Fibroblast of skin of abdomen (primary cell): ENCODE measurements at regions not wholly inside any gene's neighbourhood (a gene's known extent, or its start where the extent isn't known, plus 50 kb on each side); places are given as distances from the start of the nearest gene placed in this dataset.
"Not testable (repeated sequence)": the region's sequence is repeated elsewhere in the genome, so short reads cannot be mapped to it uniquely, and the experiment has no call there.

Experiments
- DNase-seq: peaks from one replicate; pipeline ENCODE4 v3.0.0-alpha.2; 2013

DNA sequence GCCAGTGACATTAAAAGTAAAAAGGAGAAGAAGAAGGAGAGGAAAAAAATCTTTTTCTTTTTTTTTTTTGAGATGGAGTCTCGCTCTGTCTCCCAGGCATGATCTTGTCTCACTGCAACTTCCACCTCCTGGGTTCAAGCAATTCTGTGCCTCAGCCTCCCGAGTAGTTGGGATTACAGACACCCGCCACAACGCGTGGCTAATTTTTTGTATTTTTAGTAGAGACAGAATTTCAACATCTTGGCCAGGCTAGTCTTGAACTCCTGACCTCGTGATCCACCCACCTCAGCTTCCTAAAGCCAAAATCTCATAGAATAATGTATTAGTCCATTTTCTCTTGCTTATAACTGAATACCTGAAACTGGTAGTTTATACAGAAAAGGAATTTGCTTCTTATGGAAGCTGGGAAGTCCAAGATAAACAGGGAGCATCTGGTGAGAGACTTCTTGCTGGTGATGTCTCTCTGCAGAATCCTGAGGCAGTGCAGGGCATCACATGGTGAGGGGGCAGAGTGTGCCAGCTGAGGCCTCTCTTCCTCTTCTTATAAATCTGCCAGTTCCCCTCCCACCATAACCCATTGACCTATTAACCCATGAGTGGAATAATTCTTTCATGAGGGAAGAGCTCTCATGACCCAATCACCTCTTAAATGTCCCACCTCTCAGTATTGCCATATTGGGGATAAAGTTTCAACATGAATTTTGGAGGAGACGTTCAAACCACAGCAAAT, 466.3 kb downstream of the GADD45G start:
- DNase-seq, result no peak

DNA sequence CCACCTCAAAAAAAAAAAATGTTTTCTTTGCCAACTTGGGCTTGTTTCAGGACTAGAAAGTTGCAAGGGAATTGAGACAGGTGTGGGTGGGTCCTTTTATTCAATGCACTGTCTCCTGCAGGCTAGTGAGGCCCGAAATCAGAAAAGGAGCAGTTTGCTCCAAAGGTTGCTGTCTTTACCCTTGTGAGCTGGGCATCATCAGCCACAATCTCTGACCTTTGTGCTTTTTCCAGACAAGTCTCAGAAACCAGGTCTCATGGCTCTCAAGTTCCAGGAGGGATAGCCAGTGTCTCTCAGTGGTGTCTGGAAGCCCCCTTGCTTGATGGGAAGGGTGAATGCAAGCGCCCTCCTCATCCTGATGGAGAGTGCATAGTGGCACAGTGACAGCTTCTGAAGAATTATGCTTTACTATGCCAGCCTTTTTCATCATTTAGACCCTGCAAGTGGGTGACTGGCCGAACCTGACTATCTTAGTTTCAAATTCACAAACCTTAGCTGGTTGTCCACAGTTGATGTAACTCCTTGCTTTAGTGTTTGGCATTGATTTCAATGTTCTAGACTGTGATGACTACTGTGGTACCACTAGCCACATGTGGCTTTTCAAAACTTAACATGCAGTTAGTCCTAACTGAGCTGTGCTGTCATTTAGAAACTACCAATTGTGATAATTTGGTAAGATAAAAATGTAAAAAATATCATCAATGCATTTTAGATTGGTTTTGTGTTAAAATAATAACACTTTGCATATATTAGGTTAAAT, 468.6 kb downstream of the GADD45G start:
- DNase-seq, result no peak

GRCh38 chr9:90074316-90074962, 469.6 kb downstream of the GADD45G start:
- no peak for DNase-seq

DNA sequence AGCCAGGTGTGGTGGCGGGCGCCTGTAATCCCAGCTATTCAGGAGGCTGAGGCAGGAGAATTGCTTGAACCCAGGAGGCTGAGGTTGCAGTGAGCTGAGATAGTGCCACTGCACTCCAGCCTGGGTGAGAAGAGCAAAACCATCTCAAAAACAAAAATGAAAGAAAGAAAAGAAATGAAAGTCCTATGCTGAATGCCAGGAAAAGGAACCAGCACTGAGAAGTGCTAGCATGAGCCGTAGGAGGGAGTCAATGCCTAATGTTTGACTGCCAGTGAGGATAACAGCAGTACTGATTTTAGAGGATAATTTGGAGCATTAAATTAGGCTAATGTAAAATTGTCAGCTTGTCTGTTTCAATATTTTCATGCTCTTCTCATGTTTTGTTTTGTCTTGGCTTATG, 472.8 kb downstream of the GADD45G start:
- not testable (repeated sequence) for DNase-seq

DNA sequence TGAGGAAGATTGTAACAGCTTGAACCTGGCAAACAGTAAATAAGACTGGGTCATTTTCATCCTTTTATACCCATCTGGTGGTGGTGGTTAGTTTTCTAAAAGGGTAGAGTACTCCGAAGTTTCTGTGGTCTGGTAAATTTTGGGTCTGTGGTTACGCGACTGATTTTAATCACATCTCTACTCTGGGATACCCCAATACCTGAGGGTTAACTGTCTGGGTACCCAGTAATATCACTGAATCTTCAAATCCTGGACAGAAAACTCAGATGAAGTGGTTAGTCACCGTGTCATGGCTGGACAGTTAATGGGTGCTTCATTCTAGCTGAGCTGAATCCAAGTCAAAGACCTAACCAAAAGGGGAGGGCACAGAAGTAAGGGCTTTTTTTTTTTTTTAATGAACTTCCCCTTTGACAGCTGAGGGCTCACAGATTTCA, 474.2 kb downstream of the GADD45G start:
- no peak for DNase-seq

- no peak for DNase-seq
These were observed 480.8 kb downstream of the GADD45G start for GRCh38 chr9:90085633-90086032.

- DNase-seq, result no peak
These were observed 481.3 kb downstream of the GADD45G start for GRCh38 chr9:90086101-90086511.

GRCh38 chr9:90088434-90088833, 483.6 kb downstream of the GADD45G start:
- no peak for DNase-seq

GRCh38 chr9:90088856-90089255, 484.0 kb downstream of the GADD45G start:
- DNase-seq, result no peak

DNA sequence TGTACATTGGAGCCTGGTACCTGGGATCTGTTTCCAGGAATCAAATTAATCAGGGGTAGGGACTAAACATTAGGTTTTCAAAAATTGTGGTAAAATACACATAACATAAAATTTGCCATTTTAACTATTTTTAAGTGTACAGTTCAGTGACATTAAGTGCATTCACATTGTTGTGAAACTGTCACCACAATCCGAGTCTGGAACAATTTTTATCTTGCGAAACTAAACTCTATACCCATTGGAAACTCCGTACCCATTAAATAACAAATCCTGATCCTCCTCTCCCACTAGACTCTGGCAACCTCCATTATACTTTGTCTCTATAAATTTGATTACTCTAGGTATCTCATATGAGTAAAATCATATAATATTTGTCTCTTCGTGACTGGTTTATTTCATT, 486.2 kb downstream of the GADD45G start:
- DNase-seq, result no peak

- no peak for DNase-seq
These were observed 487.7 kb downstream of the GADD45G start for GRCh38 chr9:90092508-90092907.

- no peak for DNase-seq
These were observed 490.9 kb downstream of the GADD45G start for GRCh38 chr9:90095682-90096081.

GRCh38 chr9:90097237-90097636, 492.4 kb downstream of the GADD45G start:
- DNase-seq, result no peak

GRCh38 chr9:90098408-90098807, 493.6 kb downstream of the GADD45G start:
- DNase-seq, result no peak

DNA sequence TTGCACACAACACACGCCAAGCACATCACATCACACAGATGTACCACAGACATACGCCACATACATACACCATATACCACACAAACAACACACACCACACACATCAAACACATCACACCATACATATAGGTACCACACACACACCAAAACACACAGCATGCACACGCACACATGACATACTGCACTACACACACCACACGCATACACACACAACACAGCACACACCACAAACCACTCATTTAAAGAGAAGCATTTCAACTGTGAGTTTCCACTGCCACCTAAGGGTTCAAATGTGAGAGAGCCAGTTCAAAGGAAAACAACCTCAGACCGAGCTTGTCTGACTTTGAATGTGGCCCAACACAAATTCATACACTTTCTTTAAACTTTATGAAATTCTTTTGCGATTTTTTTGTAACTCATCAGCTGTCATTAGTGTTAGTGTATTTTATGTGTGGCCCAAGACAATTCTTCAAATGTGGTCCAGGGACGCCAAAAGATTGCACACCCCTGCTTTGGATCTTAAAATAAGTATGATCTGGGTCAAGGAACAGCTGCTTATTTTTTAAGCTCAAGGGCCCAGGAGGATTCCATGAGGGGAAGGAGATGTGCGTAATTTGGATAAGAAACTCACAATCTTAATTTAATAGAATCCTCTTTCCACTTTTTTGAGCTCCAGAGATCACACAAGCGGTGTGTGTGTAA, 494.6 kb downstream of the GADD45G start:
- peak; percentile 54 for DNase-seq

DNA sequence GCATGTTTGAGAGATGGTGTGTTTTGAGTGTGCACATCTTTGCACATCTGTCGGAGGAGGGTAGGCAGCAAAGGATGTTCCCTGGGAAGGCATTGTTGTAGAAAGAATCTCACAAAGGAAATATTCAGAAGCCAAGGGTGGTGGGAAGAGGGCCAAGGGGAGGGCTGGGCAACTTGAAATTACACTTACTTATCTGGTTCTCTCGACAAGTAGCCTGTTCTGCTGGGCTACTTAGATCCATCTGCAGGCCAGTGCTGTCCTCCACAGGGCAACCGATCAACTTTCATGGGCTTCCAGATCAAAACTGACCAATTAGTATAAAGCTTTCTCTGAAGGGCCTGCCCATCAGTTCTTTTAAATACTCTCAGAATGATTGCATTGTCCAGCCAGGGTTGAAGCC, 495.2 kb downstream of the GADD45G start:
- peak; percentile 59 for DNase-seq

DNA sequence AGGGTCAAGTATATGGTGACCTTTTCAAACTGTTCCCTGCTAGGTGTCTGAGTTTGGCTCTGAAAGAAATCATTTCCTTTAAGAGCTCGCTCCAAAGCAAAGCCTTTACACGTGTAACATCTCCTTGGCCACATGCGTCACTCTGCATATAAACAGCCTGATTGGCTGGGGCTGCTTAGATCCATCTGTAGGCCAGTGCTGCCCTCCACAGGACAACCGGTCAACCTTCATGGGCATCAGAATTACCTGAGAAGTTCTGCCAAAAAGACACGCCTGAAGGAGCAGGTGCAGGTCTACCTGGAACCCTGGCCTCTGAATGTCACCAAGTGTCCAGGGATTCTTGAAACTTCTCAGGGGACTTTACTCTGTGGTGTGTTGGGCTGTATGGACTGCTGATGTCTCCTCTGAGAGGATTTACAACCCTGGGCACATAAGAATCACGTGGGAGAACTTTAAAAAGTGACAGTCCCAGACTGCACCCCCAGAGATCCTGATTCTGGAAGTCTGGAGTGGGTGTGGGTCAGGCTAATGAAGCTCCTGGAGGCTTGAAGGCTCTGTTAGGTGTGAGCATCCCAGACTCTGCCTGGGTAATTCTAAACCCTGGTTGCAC, 497.6 kb downstream of the GADD45G start:
- peak; percentile 83 for DNase-seq

DNA sequence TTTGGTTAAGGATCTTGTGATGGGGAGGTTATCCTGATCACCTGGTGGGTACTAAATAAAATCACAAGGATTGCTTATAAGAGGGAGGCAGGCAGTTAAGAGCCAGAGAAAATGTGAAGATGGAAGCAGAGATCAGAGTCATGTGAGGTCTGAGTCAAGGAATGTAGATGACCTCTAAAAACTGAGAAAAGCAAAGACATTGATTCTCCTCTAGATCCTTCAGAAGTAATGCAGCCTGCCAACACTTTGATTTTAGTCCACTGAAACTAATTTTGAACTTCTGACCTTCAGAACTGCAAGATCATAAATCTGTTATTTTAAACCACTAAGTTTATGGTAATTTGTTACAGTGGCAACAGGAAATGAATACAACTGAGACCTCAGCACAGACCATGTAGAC, 499.0 kb downstream of the GADD45G start:
- peak; percentile 24 for DNase-seq

DNA sequence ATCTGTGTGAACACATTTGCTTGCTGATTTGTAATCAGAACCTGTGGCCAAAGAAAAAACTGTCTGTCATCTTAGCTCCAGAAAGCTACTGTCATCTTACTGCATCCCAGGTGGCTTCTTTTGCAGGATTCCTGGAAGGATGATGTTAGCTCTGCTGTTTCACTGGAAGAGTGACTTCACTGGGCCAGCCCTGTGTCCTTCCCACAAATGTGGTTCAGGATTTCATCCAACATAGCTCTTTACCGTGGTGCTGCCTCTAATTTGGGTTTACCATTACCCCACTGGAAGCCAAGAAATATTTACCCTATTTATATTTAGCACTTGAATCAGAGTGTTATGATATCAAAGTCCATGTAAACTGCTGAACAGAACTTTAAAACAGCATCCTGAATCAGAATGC, 501.0 kb downstream of the GADD45G start:
- no peak for DNase-seq

DNA sequence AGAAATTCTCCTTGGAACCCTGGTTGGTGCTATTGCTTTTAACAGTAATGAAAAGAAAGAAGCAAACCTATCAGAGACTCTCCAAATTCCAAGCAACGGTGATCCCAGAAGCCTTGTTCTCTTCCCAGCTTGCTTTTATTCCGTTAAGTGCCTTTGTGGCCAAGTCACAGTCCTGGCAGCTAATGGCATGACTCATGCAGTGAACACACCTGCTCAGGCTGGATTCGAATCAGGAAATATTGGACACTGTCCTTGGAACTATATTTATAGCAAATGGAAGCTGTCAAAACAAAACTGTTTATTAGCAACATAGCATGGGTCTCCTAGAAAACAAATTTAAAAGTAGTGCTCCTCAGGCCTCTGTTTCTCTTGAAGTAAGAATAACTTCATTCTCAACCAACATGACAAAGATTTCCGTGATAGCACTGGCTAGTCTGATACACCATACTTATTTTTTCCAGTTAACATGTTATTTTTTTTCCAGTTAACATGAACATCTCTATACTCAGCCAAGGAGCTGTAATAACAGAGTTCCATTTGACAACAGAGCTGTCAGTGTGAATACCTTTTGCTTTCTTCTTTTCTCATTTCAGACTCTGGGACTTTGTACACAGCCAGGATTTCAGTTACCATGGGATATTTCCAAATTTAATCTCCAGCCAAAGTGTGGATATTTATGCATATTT, 502.4 kb downstream of the GADD45G start:
- peak; percentile 40 for DNase-seq

GRCh38 chr9:90107726-90108655, 503.2 kb downstream of the GADD45G start:
- no peak for DNase-seq
